ENCODE measurements at regions not wholly inside any gene's neighbourhood (a gene's known extent, or its start where the extent isn't known, plus 50 kb on each side); places are given as distances from the start of the nearest gene placed in this dataset.

- Mint-ChIP-seq H3K27me3 (ENCODE audit: insufficient read depth) (no peaks in the 10 kb centered on the region), H3K9me3 (no peaks in the 10 kb centered on the region), H3K4me1 (peaks cover 10% of the 10 kb centered on the region), H3K4me3 (no peak overlapping the region), H3K36me3 (ENCODE audit: low read depth) (no peaks in the 10 kb centered on the region), H3K27ac (no peak overlapping the region)
- Histone ChIP-seq H3K27me3 (ENCODE audit: control insufficient read depth, insufficient read depth, low read length, poor library complexity, severe bottlenecking) (no peaks in the 10 kb centered on the region), H3K9ac (ENCODE audit: extremely low read depth, low read length, poor library complexity, severe bottlenecking) (no peak overlapping the region), H3K9me3 (ENCODE audit: control insufficient read depth, low read length) (no peaks in the 10 kb centered on the region), H3K4me1 (ENCODE audit: control insufficient read depth, insufficient read depth, low read length) (peaks cover 11% of the 10 kb centered on the region), H3K36me3 (ENCODE audit: control insufficient read depth, insufficient read depth, low read length) (no peaks in the 10 kb centered on the region), H3K4me3 (ENCODE audit: low read length) (no peak overlapping the region), H3K27ac (ENCODE audit: low read depth, low read length) (no peak overlapping the region)
- TF ChIP-seq CTCF (conservative IDR thresholded peaks at IDR 0.05) = no peak
- WGBS, 2 experiments (ENCODE audit: insufficient coverage in 1 of 2, insufficient read length in 1 of 2) = 92 to 100% methylated on average over 2 to 4 of the region's 4 CpGs
- DNase-seq = no peak
Observed at GRCh38 chr4:97216046-97216445, 927.2 kb downstream of the STPG2 start.

GRCh38 chr4:97235521-97235920, 907.8 kb downstream of the STPG2 start:
- Mint-ChIP-seq H3K27ac (no peak overlapping the region), H3K27me3 (ENCODE audit: insufficient read depth) (no peaks in the 10 kb centered on the region), H3K4me3 (no peak overlapping the region), H3K36me3 (ENCODE audit: low read depth) (no peaks in the 10 kb centered on the region), H3K9me3 (no peaks in the 10 kb centered on the region), H3K4me1 (peaks cover 9% of the 10 kb centered on the region)
- no peak overlapping the region for H3K9ac ChIP-seq (ENCODE audit: extremely low read depth, low read length, poor library complexity, severe bottlenecking)
- 22 to 52% methylated on average over 1 to 3 of the region's 3 CpGs for WGBS, 2 experiments (ENCODE audit: insufficient coverage in 1 of 2, insufficient read length in 1 of 2)
- H3K4me3 ChIP-seq (ENCODE audit: low read length) = peak overlapping the region; percentile 36
- no peaks in the 10 kb centered on the region for H3K36me3 ChIP-seq (ENCODE audit: control insufficient read depth, insufficient read depth, low read length)
- peak overlapping the region; percentile 61 for H3K27ac ChIP-seq (ENCODE audit: low read depth, low read length)
- no peaks in the 10 kb centered on the region for H3K9me3 ChIP-seq (ENCODE audit: control insufficient read depth, low read length)
- DNase-seq = peak; percentile 68
- TF ChIP-seq CTCF (conservative IDR thresholded peaks at IDR 0.05) = no peak
- H3K27me3 ChIP-seq (ENCODE audit: control insufficient read depth, insufficient read depth, low read length, poor library complexity, severe bottlenecking) = no peaks in the 10 kb centered on the region
- peaks cover 5% of the 10 kb centered on the region for H3K4me1 ChIP-seq (ENCODE audit: control insufficient read depth, insufficient read depth, low read length)

- no peak overlapping the region for H3K9ac ChIP-seq (ENCODE audit: extremely low read depth, low read length, poor library complexity, severe bottlenecking)
- Mint-ChIP-seq H3K27ac (no peak overlapping the region), H3K4me3 (no peak overlapping the region), H3K27me3 (ENCODE audit: insufficient read depth) (no peaks in the 10 kb centered on the region), H3K36me3 (ENCODE audit: low read depth) (no peaks in the 10 kb centered on the region), H3K9me3 (no peaks in the 10 kb centered on the region), H3K4me1 (peaks cover 7% of the 10 kb centered on the region)
- no peaks in the 10 kb centered on the region for H3K27me3 ChIP-seq (ENCODE audit: control insufficient read depth, insufficient read depth, low read length, poor library complexity, severe bottlenecking)
- no peaks in the 10 kb centered on the region for H3K9me3 ChIP-seq (ENCODE audit: control insufficient read depth, low read length)
- no peak for TF ChIP-seq CTCF (conservative IDR thresholded peaks at IDR 0.05)
- peaks cover 5% of the 10 kb centered on the region for H3K4me1 ChIP-seq (ENCODE audit: control insufficient read depth, insufficient read depth, low read length)
- no peak overlapping the region for H3K4me3 ChIP-seq (ENCODE audit: low read length)
- no peak for DNase-seq
- 92 to 100% methylated on average over 3 to 4 of the region's 4 CpGs for WGBS, 2 experiments (ENCODE audit: insufficient coverage in 1 of 2, insufficient read length in 1 of 2)
- no peaks in the 10 kb centered on the region for H3K36me3 ChIP-seq (ENCODE audit: control insufficient read depth, insufficient read depth, low read length)
- H3K27ac ChIP-seq (ENCODE audit: low read depth, low read length) = peak overlapping the region; percentile 77
Observed at GRCh38 chr4:97238956-97239666, 904.2 kb downstream of the STPG2 start.
